ENCODE measurements at regions not wholly inside any gene's neighbourhood (a gene's known extent, or its start where the extent isn't known, plus 50 kb on each side); places are given as distances from the start of the nearest gene placed in this dataset.

- Histone ChIP-seq H3K4me2 (no peak overlapping the region), H3K79me2 (ENCODE audit: insufficient read depth, low read depth) (no peaks in the 10 kb centered on the region), H4K20me1 (ENCODE audit: insufficient read depth) (no peaks in the 10 kb centered on the region), H3K9ac (no peak overlapping the region), H3K4me1 (ENCODE audit: low read depth, poor library complexity, severe bottlenecking) (no peaks in the 10 kb centered on the region), H3K27me3 (ENCODE audit: insufficient read depth, low read depth) (no peaks in the 10 kb centered on the region), H3K4me3 (IDR thresholded peaks at IDR 0.05; ENCODE audit: insufficient read depth, low read depth, low read length) (no peak overlapping the region), H3K36me3 (ENCODE audit: insufficient read depth) (no peaks in the 10 kb centered on the region), H2AFZ (ENCODE audit: low read depth) (no peak overlapping the region), H3K27ac (no peak overlapping the region)
- no peak for TF ChIP-seq CTCF (conservative IDR thresholded peaks at IDR 0.05; ENCODE audit: low read depth, low read length)
These were observed 335.3 kb upstream of the TLE4 start for GRCh38 chr9:79236466-79236865.

GRCh38 chr9:79237861-79238260 is 333.9 kb upstream of the TLE4 start:
- Histone ChIP-seq H3K4me3 (IDR thresholded peaks at IDR 0.05; ENCODE audit: insufficient read depth, low read depth, low read length) (no peak overlapping the region), H3K27ac (no peak overlapping the region), H3K79me2 (ENCODE audit: insufficient read depth, low read depth) (no peaks in the 10 kb centered on the region), H3K9ac (no peak overlapping the region), H3K4me2 (no peak overlapping the region), H2AFZ (ENCODE audit: low read depth) (no peak overlapping the region), H3K27me3 (ENCODE audit: insufficient read depth, low read depth) (no peaks in the 10 kb centered on the region), H4K20me1 (ENCODE audit: insufficient read depth) (no peaks in the 10 kb centered on the region), H3K4me1 (ENCODE audit: low read depth, poor library complexity, severe bottlenecking) (no peaks in the 10 kb centered on the region), H3K36me3 (ENCODE audit: insufficient read depth) (no peaks in the 10 kb centered on the region)
- no peak for TF ChIP-seq CTCF (conservative IDR thresholded peaks at IDR 0.05; ENCODE audit: low read depth, low read length)

GRCh38 chr9:79240774-79241173 is 331.0 kb upstream of the TLE4 start:
- no peak for TF ChIP-seq CTCF (conservative IDR thresholded peaks at IDR 0.05; ENCODE audit: low read depth, low read length)
- no peaks in the 10 kb centered on the region for H3K4me1 ChIP-seq (ENCODE audit: low read depth, poor library complexity, severe bottlenecking)
- no peak overlapping the region for H3K27ac ChIP-seq
- H3K36me3 ChIP-seq (ENCODE audit: insufficient read depth), result no peaks in the 10 kb centered on the region
- no peak overlapping the region for H3K9ac ChIP-seq
- no peaks in the 10 kb centered on the region for H3K27me3 ChIP-seq (ENCODE audit: insufficient read depth, low read depth)
- no peak overlapping the region for H3K4me2 ChIP-seq
- no peaks in the 10 kb centered on the region for H4K20me1 ChIP-seq (ENCODE audit: insufficient read depth)
- no peak overlapping the region for H2AFZ ChIP-seq (ENCODE audit: low read depth)
- no peak overlapping the region for H3K4me3 ChIP-seq (IDR thresholded peaks at IDR 0.05; ENCODE audit: insufficient read depth, low read depth, low read length)
- H3K79me2 ChIP-seq (ENCODE audit: insufficient read depth, low read depth), result no peaks in the 10 kb centered on the region

- Histone ChIP-seq H3K4me1 (ENCODE audit: low read depth, poor library complexity, severe bottlenecking) (no peaks in the 10 kb centered on the region), H3K36me3 (ENCODE audit: insufficient read depth) (no peaks in the 10 kb centered on the region), H3K27me3 (ENCODE audit: insufficient read depth, low read depth) (no peaks in the 10 kb centered on the region), H3K27ac (no peak overlapping the region), H2AFZ (ENCODE audit: low read depth) (no peak overlapping the region), H3K79me2 (ENCODE audit: insufficient read depth, low read depth) (no peaks in the 10 kb centered on the region), H3K9ac (no peak overlapping the region), H3K4me2 (no peak overlapping the region), H4K20me1 (ENCODE audit: insufficient read depth) (no peaks in the 10 kb centered on the region), H3K4me3 (IDR thresholded peaks at IDR 0.05; ENCODE audit: insufficient read depth, low read depth, low read length) (no peak overlapping the region)
- no peak for TF ChIP-seq CTCF (conservative IDR thresholded peaks at IDR 0.05; ENCODE audit: low read depth, low read length)
These were observed 329.3 kb upstream of the TLE4 start for GRCh38 chr9:79242489-79242888.

- no peak for TF ChIP-seq CTCF (conservative IDR thresholded peaks at IDR 0.05; ENCODE audit: low read depth, low read length)
- Histone ChIP-seq H4K20me1 (ENCODE audit: insufficient read depth) (no peaks in the 10 kb centered on the region), H3K36me3 (ENCODE audit: insufficient read depth) (no peaks in the 10 kb centered on the region), H3K4me1 (ENCODE audit: low read depth, poor library complexity, severe bottlenecking) (no peaks in the 10 kb centered on the region), H3K4me2 (no peak overlapping the region), H3K27me3 (ENCODE audit: insufficient read depth, low read depth) (no peaks in the 10 kb centered on the region), H2AFZ (ENCODE audit: low read depth) (no peak overlapping the region), H3K9ac (no peak overlapping the region), H3K27ac (no peak overlapping the region), H3K79me2 (ENCODE audit: insufficient read depth, low read depth) (no peaks in the 10 kb centered on the region), H3K4me3 (IDR thresholded peaks at IDR 0.05; ENCODE audit: insufficient read depth, low read depth, low read length) (no peak overlapping the region)
These were observed 325.6 kb upstream of the TLE4 start for GRCh38 chr9:79246170-79246569.

All from KMS-11 (cell line).